Astrocyte (in vitro differentiated cells and primary cell): ENCODE measurements at regions not wholly inside any gene's neighbourhood (a gene's known extent, or its start where the extent isn't known, plus 50 kb on each side); places are given as distances from the start of the nearest gene placed in this dataset.

Source experiments
- DNase-seq: peaks from one replicate; pipeline ENCODE4 v3.0.0-alpha.2; 2010; ENCODE audit warnings: low read depth
- FAIRE-seq: peaks from 2 replicates; lab custom pipeline; 2011; peaks lifted over from hg19 to GRCh38; lab: Jason Lieb, UNC
- H2AFZ ChIP-seq: 2 replicates; pipeline ENCODE4 v1.6.0; 2012; ENCODE audit warnings: low read depth, low read length, inconsistent platforms
- H3K27ac ChIP-seq: 2 replicates; pipeline ENCODE4 v1.5.1; 2011; ENCODE audit warnings: low read depth, low read length, inconsistent platforms
- H3K27me3 ChIP-seq: 2 replicates; pipeline ENCODE4 v1.6.0; 2011; ENCODE audit warnings: low read length, inconsistent platforms; ENCODE audit not compliant: insufficient read depth
- H3K36me3 ChIP-seq: 2 replicates; pipeline ENCODE4 v1.5.1; 2011; ENCODE audit warnings: low read length, inconsistent platforms; ENCODE audit not compliant: insufficient read depth
- H3K4me1 ChIP-seq: 2 replicates; pipeline ENCODE4 v1.5.1; 2011; ENCODE audit warnings: low read length, inconsistent platforms; ENCODE audit not compliant: insufficient read depth
- H3K4me2 ChIP-seq: 2 replicates; pipeline ENCODE4 v1.6.0; 2012; ENCODE audit warnings: low read length, inconsistent platforms
- H3K4me3 ChIP-seq: 2 replicates; pipeline ENCODE4 v1.5.1; 2011; ENCODE audit warnings: low read depth, mild to moderate bottlenecking, low read length, inconsistent platforms; ENCODE audit not compliant: insufficient read depth
- H3K79me2 ChIP-seq: 2 replicates; pipeline ENCODE4 v1.6.0; 2012; ENCODE audit warnings: mild to moderate bottlenecking, low read length, inconsistent platforms; ENCODE audit not compliant: insufficient read depth
- H3K9ac ChIP-seq: 2 replicates; pipeline ENCODE4 v1.6.0; 2012; ENCODE audit warnings: mild to moderate bottlenecking, low read length, inconsistent platforms
- H3K9me3 ChIP-seq: 2 replicates; pipeline ENCODE4 v1.5.1; 2012; ENCODE audit warnings: low read depth, mild to moderate bottlenecking, low read length, inconsistent platforms; ENCODE audit not compliant: insufficient read depth
- H4K20me1 ChIP-seq: 2 replicates; pipeline ENCODE4 v1.6.0; 2012; ENCODE audit warnings: low read length, inconsistent platforms; ENCODE audit not compliant: insufficient read depth
- H3K27ac Mint-ChIP-seq: one replicate; pipeline ENCODE4 v1.8.0; 2021; ENCODE audit warnings: mild to moderate bottlenecking, mixed read lengths; ENCODE audit not compliant: unreplicated experiment
- H3K27me3 Mint-ChIP-seq: one replicate; pipeline ENCODE4 v1.8.0; 2021; ENCODE audit warnings: low read depth, mixed read lengths; ENCODE audit not compliant: unreplicated experiment
- H3K36me3 Mint-ChIP-seq: one replicate; pipeline ENCODE4 v1.8.0; 2021; ENCODE audit warnings: low read depth, mixed read lengths; ENCODE audit not compliant: unreplicated experiment
- H3K4me1 Mint-ChIP-seq: one replicate; pipeline ENCODE4 v1.8.0; 2021; ENCODE audit warnings: low read depth, mixed read lengths; ENCODE audit not compliant: unreplicated experiment
- H3K4me3 Mint-ChIP-seq: one replicate; pipeline ENCODE4 v1.8.0; 2021; ENCODE audit warnings: mild to moderate bottlenecking, moderate library complexity, mixed read lengths; ENCODE audit not compliant: unreplicated experiment
- H3K9me3 Mint-ChIP-seq: one replicate; pipeline ENCODE4 v1.8.0; 2021; ENCODE audit warnings: mild to moderate bottlenecking, mixed read lengths; ENCODE audit not compliant: unreplicated experiment
- EZH2 ChIP-seq: IDR thresholded peaks from 2 replicates; pipeline ENCODE4 v1.6.1; 2012; ENCODE audit warnings: mild to moderate bottlenecking, low read length, inconsistent platforms; ENCODE audit not compliant: insufficient read depth
- TF ChIP-seq, protein P1 (sequence below): IDR thresholded peaks from 2 replicates; pipeline ENCODE4 v1.5.1; 2011; ENCODE audit warnings: low read depth, mild to moderate bottlenecking, inconsistent platforms, low read length, moderate library complexity; ENCODE audit not compliant: insufficient read depth

DNA sequence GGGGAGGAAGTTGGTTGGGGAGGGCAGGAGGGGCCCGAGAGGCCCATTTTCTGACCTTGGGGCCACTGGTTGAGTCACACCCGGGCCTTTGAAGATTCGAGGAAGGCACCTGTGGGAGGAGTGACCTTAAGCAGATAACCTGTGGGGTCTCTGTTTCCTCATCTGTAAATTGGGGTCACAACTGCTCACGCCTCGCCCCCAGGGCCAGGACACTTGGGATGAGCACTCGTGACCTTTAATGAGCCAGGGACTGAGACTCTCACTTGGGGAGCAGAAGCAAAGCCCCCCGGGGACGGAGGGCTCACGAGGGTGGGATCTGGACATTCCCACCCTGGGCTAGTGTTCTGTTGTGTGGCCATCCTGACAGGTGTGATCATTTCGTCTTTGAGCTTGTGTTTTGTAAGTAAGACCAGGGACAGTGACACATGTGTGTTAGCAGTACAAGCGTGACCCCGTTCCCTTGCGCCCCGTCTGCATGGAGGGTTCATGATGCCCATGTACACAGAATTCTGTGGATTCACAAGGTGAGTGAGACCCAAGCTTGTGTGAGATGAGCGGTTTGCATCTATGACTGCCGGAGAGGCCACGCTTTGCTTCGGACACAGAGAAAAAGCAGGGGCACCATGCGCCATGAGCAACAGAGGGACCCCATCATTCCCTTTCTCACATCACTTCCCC is 79.3 kb upstream of the PMEPA1 start:
- no peaks in the 10 kb centered on the region for H3K79me2 ChIP-seq
- no peak overlapping the region for H3K9ac ChIP-seq
- Mint-ChIP-seq H3K27me3 (peaks cover 29% of the 10 kb centered on the region), H3K27ac (no peak overlapping the region), H3K36me3 (no peaks in the 10 kb centered on the region), H3K4me3 (no peak overlapping the region), H3K4me1 (peaks cover 10% of the 10 kb centered on the region), H3K9me3 (peaks cover 2% of the 10 kb centered on the region)
- no peak overlapping the region for H3K27ac ChIP-seq
- no peak overlapping the region for H3K4me2 ChIP-seq
- DNase-seq (no peak), FAIRE-seq (no peak)
- H2AFZ ChIP-seq: no peak overlapping the region
- peaks cover 3% of the 10 kb centered on the region for H3K9me3 ChIP-seq
- peaks cover 9% of the 10 kb centered on the region for H3K27me3 ChIP-seq
- TF ChIP-seq, protein P1, sequence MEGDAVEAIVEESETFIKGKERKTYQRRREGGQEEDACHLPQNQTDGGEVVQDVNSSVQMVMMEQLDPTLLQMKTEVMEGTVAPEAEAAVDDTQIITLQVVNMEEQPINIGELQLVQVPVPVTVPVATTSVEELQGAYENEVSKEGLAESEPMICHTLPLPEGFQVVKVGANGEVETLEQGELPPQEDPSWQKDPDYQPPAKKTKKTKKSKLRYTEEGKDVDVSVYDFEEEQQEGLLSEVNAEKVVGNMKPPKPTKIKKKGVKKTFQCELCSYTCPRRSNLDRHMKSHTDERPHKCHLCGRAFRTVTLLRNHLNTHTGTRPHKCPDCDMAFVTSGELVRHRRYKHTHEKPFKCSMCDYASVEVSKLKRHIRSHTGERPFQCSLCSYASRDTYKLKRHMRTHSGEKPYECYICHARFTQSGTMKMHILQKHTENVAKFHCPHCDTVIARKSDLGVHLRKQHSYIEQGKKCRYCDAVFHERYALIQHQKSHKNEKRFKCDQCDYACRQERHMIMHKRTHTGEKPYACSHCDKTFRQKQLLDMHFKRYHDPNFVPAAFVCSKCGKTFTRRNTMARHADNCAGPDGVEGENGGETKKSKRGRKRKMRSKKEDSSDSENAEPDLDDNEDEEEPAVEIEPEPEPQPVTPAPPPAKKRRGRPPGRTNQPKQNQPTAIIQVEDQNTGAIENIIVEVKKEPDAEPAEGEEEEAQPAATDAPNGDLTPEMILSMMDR: no peak
- no peak for TF ChIP-seq EZH2
- H4K20me1 ChIP-seq: no peaks in the 10 kb centered on the region
- no peak overlapping the region for H3K4me3 ChIP-seq
- peaks cover 13% of the 10 kb centered on the region for H3K4me1 ChIP-seq
- H3K36me3 ChIP-seq: no peaks in the 10 kb centered on the region

DNA sequence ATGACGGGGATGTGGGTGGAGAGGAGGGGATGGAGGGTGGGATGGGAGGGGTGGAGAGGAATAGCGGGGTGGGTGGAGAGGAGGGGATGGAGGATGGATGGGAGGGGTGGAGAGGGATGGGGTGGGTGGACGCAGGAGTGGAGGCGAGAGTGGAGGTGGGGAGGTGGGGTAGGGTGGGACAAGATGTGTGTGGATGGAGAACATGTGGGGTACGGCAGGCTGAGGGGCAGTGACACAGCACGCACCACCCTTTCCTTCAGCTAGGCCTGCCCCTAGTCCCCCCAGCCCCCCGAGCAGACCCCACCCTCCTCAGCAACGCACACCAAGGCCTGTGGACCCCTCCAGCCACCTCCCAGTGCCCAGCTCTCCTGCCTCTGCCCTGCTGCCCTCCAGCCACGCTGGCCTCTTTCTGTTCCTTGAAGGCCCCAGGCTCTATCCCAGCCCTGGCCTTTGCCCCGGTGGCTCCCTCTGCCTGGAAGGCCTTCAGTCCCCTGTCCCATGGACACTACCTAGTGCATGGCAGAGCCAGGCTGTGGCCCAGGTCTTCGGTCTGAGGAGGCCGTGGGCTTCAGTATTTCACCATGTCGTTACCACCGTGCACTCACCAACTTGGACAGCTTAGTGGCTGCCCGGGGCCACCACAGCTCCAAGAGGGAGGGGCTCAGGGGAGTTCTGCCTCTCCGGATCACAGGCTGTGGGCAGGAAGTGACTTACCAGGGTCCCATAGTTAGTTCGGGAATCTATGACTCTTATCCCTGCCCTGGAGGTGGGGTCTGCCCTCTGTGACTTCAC is 78.4 kb upstream of the PMEPA1 start:
- no peak overlapping the region for H2AFZ ChIP-seq
- Mint-ChIP-seq H3K27ac (no peak overlapping the region), H3K27me3 (peaks cover 34% of the 10 kb centered on the region), H3K4me1 (peaks cover 9% of the 10 kb centered on the region), H3K4me3 (no peak overlapping the region), H3K9me3 (peaks cover 2% of the 10 kb centered on the region), H3K36me3 (no peaks in the 10 kb centered on the region)
- H4K20me1 ChIP-seq: no peaks in the 10 kb centered on the region
- H3K9me3 ChIP-seq: peaks cover 3% of the 10 kb centered on the region
- no peak for DNase-seq
- no peak for TF ChIP-seq EZH2
- TF ChIP-seq, protein P1: no peak
- H3K36me3 ChIP-seq: no peaks in the 10 kb centered on the region
- H3K4me2 ChIP-seq: no peak overlapping the region
- H3K79me2 ChIP-seq: no peaks in the 10 kb centered on the region
- peaks cover 13% of the 10 kb centered on the region for H3K27me3 ChIP-seq
- H3K27ac ChIP-seq: no peak overlapping the region
- H3K4me1 ChIP-seq: peaks cover 13% of the 10 kb centered on the region
- no peak overlapping the region for H3K9ac ChIP-seq
- H3K4me3 ChIP-seq: no peak overlapping the region
- no peak for FAIRE-seq
